DMS153 treated with DMSO at 0.1 percent for 48 hours (cell line): ENCODE measurements at regions not wholly inside any gene's neighbourhood (a gene's known extent, or its start where the extent isn't known, plus 50 kb on each side); places are given as distances from the start of the nearest gene placed in this dataset.

Experiments used
- DNase-seq: peaks from one replicate; lab custom pipeline; 2025; ENCODE audit not compliant: unreplicated experiment; lab: John Stamatoyannopoulos, UW

- DNase-seq, result no peak
Measured at GRCh38 chr4:116872941-116873340, 212.4 kb downstream of the TRAM1L1 start.

GRCh38 chr4:116872308-116872707 lies 213.1 kb downstream of the TRAM1L1 start:
- DNase-seq, result no peak

GRCh38 chr4:116870686-116871085 lies 214.7 kb downstream of the TRAM1L1 start:
- no peak for DNase-seq

- DNase-seq, result no peak
Measured at GRCh38 chr4:116866106-116866505, 219.3 kb downstream of the TRAM1L1 start.

- no peak for DNase-seq
Measured at GRCh38 chr4:116862592-116862991, 222.8 kb downstream of the TRAM1L1 start.

- no peak for DNase-seq
Measured at GRCh38 chr4:116860891-116861290, 224.5 kb downstream of the TRAM1L1 start.

GRCh38 chr4:116849620-116850019 lies 235.8 kb downstream of the TRAM1L1 start:
- no peak for DNase-seq

GRCh38 chr4:116847616-116848015 lies 237.8 kb downstream of the TRAM1L1 start:
- DNase-seq, result no peak

- peak; percentile 1 for DNase-seq
Measured at GRCh38 chr4:116839826-116840225, 245.6 kb downstream of the TRAM1L1 start.

- DNase-seq, result no peak
Measured at GRCh38 chr4:116838609-116839008, 246.8 kb downstream of the TRAM1L1 start.

GRCh38 chr4:116829187-116829586 lies 256.2 kb downstream of the TRAM1L1 start:
- no peak for DNase-seq

GRCh38 chr4:116824172-116824571 lies 261.2 kb downstream of the TRAM1L1 start:
- no peak for DNase-seq

GRCh38 chr4:116811730-116812129 lies 273.6 kb downstream of the TRAM1L1 start:
- no peak for DNase-seq

GRCh38 chr4:116796022-116796421 lies 289.4 kb downstream of the TRAM1L1 start:
- DNase-seq, result no peak

- DNase-seq, result no peak
Measured at GRCh38 chr4:116788723-116789122, 296.7 kb downstream of the TRAM1L1 start.

- no peak for DNase-seq
Measured at GRCh38 chr4:116755051-116755450, 330.3 kb downstream of the TRAM1L1 start.

GRCh38 chr4:116752027-116752426 lies 333.3 kb downstream of the TRAM1L1 start:
- DNase-seq, result no peak

- no peak for DNase-seq
Measured at GRCh38 chr4:116736756-116737155, 348.6 kb downstream of the TRAM1L1 start.

- no peak for DNase-seq
Measured at GRCh38 chr4:116734178-116734577, 351.2 kb downstream of the TRAM1L1 start.

- no peak for DNase-seq
Measured at GRCh38 chr4:116733370-116733769, 352.0 kb downstream of the TRAM1L1 start.

GRCh38 chr4:116726523-116726922 lies 358.9 kb downstream of the TRAM1L1 start:
- no peak for DNase-seq

- no peak for DNase-seq
Measured at GRCh38 chr4:116724249-116724648, 361.1 kb downstream of the TRAM1L1 start.

GRCh38 chr4:116705466-116705865 lies 379.9 kb downstream of the TRAM1L1 start:
- DNase-seq, result no peak

- DNase-seq, result no peak
Measured at GRCh38 chr4:116702949-116703348, 382.4 kb downstream of the TRAM1L1 start.
